ENCODE measurements at regions not wholly inside any gene's neighbourhood (a gene's known extent, or its start where the extent isn't known, plus 50 kb on each side); places are given as distances from the start of the nearest gene placed in this dataset.

- no peak for TF ChIP-seq ZNF626 (tag by site-specific recombination; IDR thresholded peaks at IDR 0.05)
- TF ChIP-seq ZNF266 (tag by site-specific recombination; IDR thresholded peaks at IDR 0.05; ENCODE audit: low read depth) = no peak
- no peak for TF ChIP-seq ZNF274 (IDR thresholded peaks at IDR 0.05; ENCODE audit: low read length)
- TF ChIP-seq ZNF274 (tag by site-specific recombination; IDR thresholded peaks at IDR 0.05; ENCODE audit: borderline replicate concordance) = no peak
- no peak for TF ChIP-seq ZNF2 (tag by site-specific recombination; IDR thresholded peaks at IDR 0.05)
- no peak for TF ChIP-seq OSR2 (tag by site-specific recombination; IDR thresholded peaks at IDR 0.05)
Observed at GRCh38 chr16:6247775-6248174, 1084.9 kb upstream of the RBFOX1 start (continued).

GRCh38 chr16:6247150-6247549 is 1085.5 kb upstream of the RBFOX1 start:
- Histone ChIP-seq H3K4me1 (ENCODE audit: control insufficient read depth, insufficient read depth, low read length) (no peaks in the 10 kb centered on the region), H3K9me3 (ENCODE audit: control insufficient read depth, insufficient read depth, low read depth, low read length) (no peaks in the 10 kb centered on the region), H3K4me3 (ENCODE audit: low read depth, low read length) (no peak overlapping the region), H3K36me3 (ENCODE audit: control insufficient read depth in 2 of 2, insufficient read depth in 1 of 2, low read length in 2 of 2) (no peaks in the 10 kb centered on the region), H3K27ac (ENCODE audit: extremely low read depth, low read depth, low read length) (no peak overlapping the region)
- POLR2A ChIA-PET = no interaction called here
- CTCF ChIA-PET = no interaction called here
- TF ChIP-seq ZNF423 (tag by site-specific recombination; IDR thresholded peaks at IDR 0.05) (no peak), KLF17 (tag by site-specific recombination; IDR thresholded peaks at IDR 0.05) (no peak), ZNF610 (tag by site-specific recombination; IDR thresholded peaks at IDR 0.05; ENCODE audit: borderline replicate concordance) (no peak), ZNF560 (tag by site-specific recombination; IDR thresholded peaks at IDR 0.05; ENCODE audit: borderline replicate concordance) (no peak), ZNF660 (tag by site-specific recombination; IDR thresholded peaks at IDR 0.05) (no peak), SCRT1 (tag by site-specific recombination; IDR thresholded peaks at IDR 0.05; ENCODE audit: borderline replicate concordance) (no peak), ZNF175 (tag by site-specific recombination; IDR thresholded peaks at IDR 0.05) (no peak), ZNF280D (tag by site-specific recombination; IDR thresholded peaks at IDR 0.05) (no peak), ZNF354C (tag by site-specific recombination; IDR thresholded peaks at IDR 0.05; ENCODE audit: borderline replicate concordance, low read depth) (no peak), PATZ1 (tag by site-specific recombination; IDR thresholded peaks at IDR 0.05) (no peak), ZNF518A (tag by site-specific recombination; conservative IDR thresholded peaks at IDR 0.05; ENCODE audit: low read depth) (no peak), ZNF140 (tag by site-specific recombination; IDR thresholded peaks at IDR 0.05) (no peak), ZNF785 (tag by site-specific recombination; IDR thresholded peaks at IDR 0.05) (no peak), KLF9 (tag by site-specific recombination; IDR thresholded peaks at IDR 0.05; ENCODE audit: low read depth) (no peak), ZNF624 (tag by site-specific recombination; IDR thresholded peaks at IDR 0.05) (no peak), ZNF501 (tag by site-specific recombination; IDR thresholded peaks at IDR 0.05) (no peak), ZNF23 (tag by site-specific recombination; IDR thresholded peaks at IDR 0.05; ENCODE audit: borderline replicate concordance) (no peak)

All from HEK293 (cell line).